A549 (cell line): ENCODE measurements at regions not wholly inside any gene's neighbourhood (a gene's known extent, or its start where the extent isn't known, plus 50 kb on each side); places are given as distances from the start of the nearest gene placed in this dataset.
"Not testable (repeated sequence)": the region's sequence is repeated elsewhere in the genome, so short reads cannot be mapped to it uniquely, and the experiment has no call there.

Source experiments
- ATAC-seq, 2 experiments: fragments of 200-7000 bp in 1 of 2; fragments of >200 bp in 1 of 2; cut with Nextera tagmentation in 1 of 2; cut with Tn5 transposase in 1 of 2; 3 replicates each; pipeline versions ENCODE4 v1.8.0 to v1.9.1; 2018 to 2020; ENCODE audit warnings: mild to moderate bottlenecking in 1 of 2, moderate library complexity in 1 of 2
- CTCF ChIA-PET: fragments of 300-600 bp; sonication (Branson Sonifier 250); formaldehyde crosslinking; extraction: SDS; loops from one replicate; lab custom pipeline; 2021; ENCODE audit warnings: antibody characterized with exemption, inconsistent platforms; lab: Yijun Ruan, JAX
- POLR2A ChIA-PET: fragments of 350-600 bp; formaldehyde crosslinking; extraction: SDS; loops from one replicate; lab custom pipeline; 2021; ENCODE audit warnings: antibody characterized with exemption, inconsistent platforms; lab: Yijun Ruan, JAX
- DNase-seq, 2 experiments: peaks; one replicate each; pipeline versions ENCODE4 v3.0.0 to v3.0.0-alpha.2; 2011 to 2016; ENCODE audit warnings: low read depth in 1 of 2, low spot score in 1 of 2
- FAIRE-seq: peaks from 2 replicates; lab custom pipeline; 2011; peaks lifted over from hg19 to GRCh38; lab: Jason Lieb, UNC
- H3K27ac ChIP-seq, 2 experiments: fragments of >200 bp; sonication (Bioruptor Twin); formaldehyde crosslinking; 3 replicates each; pipeline ENCODE4 v1.5.1; 2016 to 2017
- H3K4me1 ChIP-seq: fragments of >200 bp; sonication (Bioruptor Twin); formaldehyde crosslinking; 3 replicates; pipeline ENCODE4 v1.6.1; 2016
- H3K4me2 ChIP-seq: fragments of >200 bp; sonication (Bioruptor Twin); formaldehyde crosslinking; 3 replicates; pipeline ENCODE4 v1.6.1; 2016
- H3K4me3 ChIP-seq: fragments of >200 bp; sonication (Bioruptor Twin); formaldehyde crosslinking; 3 replicates; pipeline ENCODE4 v1.5.1; 2016
- H3K9me3 ChIP-seq: fragments of >200 bp; sonication (Bioruptor Twin); formaldehyde crosslinking; 3 replicates; pipeline ENCODE4 v1.6.1; 2016
- CBX8 ChIP-seq: fragments of 200-600 bp; sonication (generic); IDR thresholded peaks from 2 replicates; pipeline ENCODE4 v1.6.1; 2016
- CEBPB ChIP-seq, 2 experiments: fragments of >200 bp in 1 of 2; sonication (Bioruptor Twin) in 1 of 2; formaldehyde crosslinking in 1 of 2; IDR thresholded peaks; 2 replicates each; pipeline ENCODE4 v1.6.1; 2012 to 2016
- CTCF ChIP-seq: fragments of >200 bp; sonication (Bioruptor Twin); formaldehyde crosslinking; IDR thresholded peaks from 3 replicates; pipeline ENCODE4 v1.5.1; 2016
- E2F6 ChIP-seq: IDR thresholded peaks from 2 replicates; pipeline ENCODE4 v1.6.1; 2012; ENCODE audit warnings: low read depth, borderline replicate concordance
- FOXS1 ChIP-seq: fragments of 250-450 bp; sonication (Bioruptor Pico); IDR thresholded peaks from 2 replicates; pipeline ENCODE4 v1.5.0; 2020; ENCODE audit warnings: mild to moderate bottlenecking, moderate library complexity
- HES2 ChIP-seq: fragments of >200 bp; sonication (Bioruptor Twin); formaldehyde crosslinking; IDR thresholded peaks from 2 replicates; pipeline ENCODE4 v1.6.1; 2016
- HEYL ChIP-seq: fragments of 250-450 bp; sonication (Bioruptor Pico); IDR thresholded peaks from 2 replicates; pipeline ENCODE4 v1.8.0; 2021; ENCODE audit warnings: mild to moderate bottlenecking, moderate library complexity
- HOXA7 ChIP-seq: fragments of 250-450 bp; sonication (Bioruptor Pico); IDR thresholded peaks from 2 replicates; pipeline ENCODE4 v1.5.0; 2020; ENCODE audit warnings: mild to moderate bottlenecking, moderate library complexity
- HOXB5 ChIP-seq: fragments of 250-450 bp; sonication (Bioruptor Pico); IDR thresholded peaks from 2 replicates; pipeline ENCODE4 v1.5.0; 2020; ENCODE audit warnings: mild to moderate bottlenecking, moderate library complexity
- PBX3 ChIP-seq: IDR thresholded peaks from 2 replicates; pipeline ENCODE4 v1.6.1; 2012
- POLR2AphosphoS2 ChIP-seq: conservative IDR thresholded peaks from 2 replicates; pipeline ENCODE4 v1.6.1; 2012; ENCODE audit warnings: low read length, improper control_type of control experiment, inconsistent platforms
- RAD21 ChIP-seq, 2 experiments: fragments of >200 bp in 1 of 2; sonication (Bioruptor Twin) in 1 of 2; formaldehyde crosslinking in 1 of 2; IDR thresholded peaks in 1 of 2; conservative IDR thresholded peaks in 1 of 2; 2 replicates in 1 of 2; 3 replicates in 1 of 2; pipeline ENCODE4 v1.6.1; 2012 to 2018; ENCODE audit warnings: inconsistent platforms in 1 of 2
- RARB ChIP-seq: fragments of 250-450 bp; sonication (Bioruptor Pico); IDR thresholded peaks from 2 replicates; pipeline ENCODE4 v1.8.0; 2021; ENCODE audit warnings: mild to moderate bottlenecking, moderate library complexity
- SMC3 ChIP-seq: fragments of >200 bp; sonication (Bioruptor Twin); formaldehyde crosslinking; IDR thresholded peaks from 3 replicates; pipeline ENCODE4 v1.6.1; 2018; ENCODE audit warnings: inconsistent platforms
- SREBF2 ChIP-seq: fragments of 450-650 bp; IDR thresholded peaks from 2 replicates; pipeline ENCODE4 v1.6.1; 2014; ENCODE audit warnings: mild to moderate bottlenecking, moderate library complexity
- TFCP2L1 ChIP-seq: fragments of 250-450 bp; sonication (Bioruptor Pico); IDR thresholded peaks from 2 replicates; pipeline ENCODE4 v1.5.0; 2021; ENCODE audit warnings: mild to moderate bottlenecking
- TP53 ChIP-seq: fragments of 250-450 bp; sonication (Bioruptor Pico); IDR thresholded peaks from 2 replicates; pipeline ENCODE4 v1.5.0; 2021; ENCODE audit warnings: mild to moderate bottlenecking, moderate library complexity
- USF2 ChIP-seq: fragments of 450-650 bp; IDR thresholded peaks from 2 replicates; pipeline ENCODE4 v1.6.1; 2014; ENCODE audit warnings: antibody characterized with exemption
- WGBS: methylation state at CpG from one replicate; pipeline ENCODE4 v1.1.6; 2017; ENCODE audit errors: missing lambda C conversion rate; 5-methylcytosine and 5-hydroxymethylcytosine counted together

GRCh38 chr7:142498364-142498763 is 240.5 kb upstream of the PRSS58 start:
- H3K27ac ChIP-seq, result no peak overlapping the region
- H3K4me2 ChIP-seq, result no peak overlapping the region
- 0% methylated on average over 1 of the region's 1 CpG for WGBS
- TF ChIP-seq TP53 (CRISPR knock-in tag) (no peak), E2F6 (no peak), POLR2AphosphoS2 (no peak), CBX8 (no peak), HES2 (no peak), SREBF2 (no peak), TFCP2L1 (CRISPR knock-in tag) (no peak), HOXA7 (no peak), HOXB5 (CRISPR knock-in tag) (no peak), CEBPB (IDR thresholded peaks at IDR 0.05) (no peak), HEYL (CRISPR knock-in tag) (no peak), PBX3 (no peak), USF2 (no peak), FOXS1 (no peak), RARB (CRISPR knock-in tag) (no peak)
- no peak overlapping the region for H3K4me3 ChIP-seq
- POLR2A ChIA-PET, result no interaction called here
- CTCF ChIA-PET, result interaction anchor here (0.9 to 3.0 kb wide), 14 partner anchors 16 to 313 kb away, joined by 3 to 23 read pairs (median 7); no protein-coding TSS in a partner anchor
- no peaks in the 10 kb centered on the region for H3K9me3 ChIP-seq
- no peak for ATAC-seq
- FAIRE-seq, result no peak
- no peak for DNase-seq
- H3K4me1 ChIP-seq, result no peaks in the 10 kb centered on the region

GRCh38 chr7:142496545-142496991 is 238.7 kb upstream of the PRSS58 start:
- ChIA-PET POLR2A (no interaction called here), CTCF (interaction anchor here (0.6 to 3.0 kb wide), 19 partner anchors 9 to 1727 kb away, joined by 3 to 23 read pairs (median 6); no protein-coding TSS in a partner anchor)
- no peak overlapping the region for H3K4me2 ChIP-seq
- WGBS, result 7% methylated on average over 8 of the region's 8 CpGs
- no peak for FAIRE-seq
- ATAC-seq, result peak; percentile 75 to 88; a peak in 4 of 6 replicates
- TF ChIP-seq RAD21 (conservative IDR thresholded peaks at IDR 0.05 in 1 of 2, IDR thresholded peaks at IDR 0.05 in 1 of 2), result peak; percentile 39 to 54; a peak in 4 of 5 replicates
- TF ChIP-seq RARB (CRISPR knock-in tag), result no peak
- peak; percentile 39; the same call in 2 of the 3 replicates for TF ChIP-seq SMC3
- peak; percentile 60 for TF ChIP-seq CTCF
- DNase-seq, result peak in 1 of 2 experiments; percentile 39
- H3K4me3 ChIP-seq, result no peak overlapping the region
- no peaks in the 10 kb centered on the region for H3K4me1 ChIP-seq
- no peak overlapping the region for H3K27ac ChIP-seq
- no peaks in the 10 kb centered on the region for H3K9me3 ChIP-seq

- H3K4me1 ChIP-seq, DNase-seq, H3K4me3 ChIP-seq, ATAC-seq, POLR2A ChIA-PET, H3K27ac ChIP-seq, H3K9me3 ChIP-seq, FAIRE-seq, H3K4me2 ChIP-seq: not testable (repeated sequence)
- CTCF ChIA-PET, result interaction anchor here (0.6 to 3.0 kb wide), 12 partner anchors 8 to 1726 kb away, joined by 3 to 23 read pairs (median 5); no protein-coding TSS in a partner anchor
- WGBS, result 9% methylated on average over 3 of the region's 3 CpGs
These were observed 238.0 kb upstream of the PRSS58 start for GRCh38 chr7:142495879-142496278.

GRCh38 chr7:142495301-142495700 is 237.4 kb upstream of the PRSS58 start:
- H3K27ac ChIP-seq, ATAC-seq, H3K4me3 ChIP-seq, POLR2A ChIA-PET, FAIRE-seq, DNase-seq, H3K9me3 ChIP-seq, H3K4me1 ChIP-seq, H3K4me2 ChIP-seq: not testable (repeated sequence)
- CTCF ChIA-PET, result interaction anchor here (1.6 to 3.0 kb wide), 5 partner anchors 10 to 288 kb away, joined by 3 to 23 read pairs (median 5); no protein-coding TSS in a partner anchor
